OCI-LY3 (cell line): ENCODE measurements at regions not wholly inside any gene's neighbourhood (a gene's known extent, or its start where the extent isn't known, plus 50 kb on each side); places are given as distances from the start of the nearest gene placed in this dataset.

ENCODE experiments used
- CTCF ChIP-seq: fragments of 200-600, 300-600 bp; sonication (generic); IDR thresholded peaks from 2 replicates; pipeline ENCODE4 v1.5.1; 2014; ENCODE audit warnings: antibody characterized with exemption, low read length, low read depth
- EZH2phosphoT487 ChIP-seq: fragments of 200-600 bp; shearing (Covaris generic); IDR thresholded peaks from 2 replicates; pipeline ENCODE4 v1.6.1; 2018; ENCODE audit warnings: antibody characterized with exemption, mixed run types, low read depth

DNA sequence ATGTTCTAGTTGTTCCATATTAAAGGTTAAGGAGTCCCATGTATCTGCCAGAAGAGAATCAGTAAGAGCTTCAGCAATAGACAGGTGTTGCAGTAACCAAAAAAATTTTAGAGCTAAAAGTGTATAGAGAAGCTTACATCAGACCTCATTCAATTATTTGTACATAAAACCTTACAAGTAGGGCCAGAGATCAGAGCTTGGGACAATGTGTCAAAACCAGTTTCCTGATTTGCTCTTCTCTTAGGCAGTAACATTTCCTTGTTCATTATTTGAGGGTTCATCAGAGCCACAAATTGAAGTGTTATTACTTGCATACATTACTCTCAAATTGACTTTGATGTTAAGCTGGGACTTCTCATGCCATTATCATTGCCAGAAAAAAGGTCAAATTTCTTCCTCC, 55.5 kb upstream of the ATXN7L3B start:
- no peak for TF ChIP-seq CTCF
- TF ChIP-seq EZH2phosphoT487: no peak
